GM12865 (cell line): ENCODE measurements at regions not wholly inside any gene's neighbourhood (a gene's known extent, or its start where the extent isn't known, plus 50 kb on each side); places are given as distances from the start of the nearest gene placed in this dataset.
"Not testable (repeated sequence)": the region's sequence is repeated elsewhere in the genome, so short reads cannot be mapped to it uniquely, and the experiment has no call there.

ENCODE experiments used
- DNase-seq: peaks from one replicate; pipeline ENCODE4 v3.0.0; 2010; ENCODE audit warnings: low read depth
- H3K4me3 ChIP-seq: 2 replicates; pipeline ENCODE4 v1.5.1; 2011; ENCODE audit warnings: mild to moderate bottlenecking, low read depth, low read length, control low read depth
- TF ChIP-seq, protein P1 (sequence below): IDR thresholded peaks from 2 replicates; pipeline ENCODE4 v1.5.1; 2011; ENCODE audit warnings: low read length, control low read depth, low read depth, inconsistent platforms; ENCODE audit not compliant: insufficient read depth; ENCODE audit errors: missing control alignments

GRCh38 chr2:31813016-31813415 lies 197.8 kb downstream of the MEMO1 start:
- no peak for DNase-seq
- no peak overlapping the region for H3K4me3 ChIP-seq
- TF ChIP-seq, protein P1, sequence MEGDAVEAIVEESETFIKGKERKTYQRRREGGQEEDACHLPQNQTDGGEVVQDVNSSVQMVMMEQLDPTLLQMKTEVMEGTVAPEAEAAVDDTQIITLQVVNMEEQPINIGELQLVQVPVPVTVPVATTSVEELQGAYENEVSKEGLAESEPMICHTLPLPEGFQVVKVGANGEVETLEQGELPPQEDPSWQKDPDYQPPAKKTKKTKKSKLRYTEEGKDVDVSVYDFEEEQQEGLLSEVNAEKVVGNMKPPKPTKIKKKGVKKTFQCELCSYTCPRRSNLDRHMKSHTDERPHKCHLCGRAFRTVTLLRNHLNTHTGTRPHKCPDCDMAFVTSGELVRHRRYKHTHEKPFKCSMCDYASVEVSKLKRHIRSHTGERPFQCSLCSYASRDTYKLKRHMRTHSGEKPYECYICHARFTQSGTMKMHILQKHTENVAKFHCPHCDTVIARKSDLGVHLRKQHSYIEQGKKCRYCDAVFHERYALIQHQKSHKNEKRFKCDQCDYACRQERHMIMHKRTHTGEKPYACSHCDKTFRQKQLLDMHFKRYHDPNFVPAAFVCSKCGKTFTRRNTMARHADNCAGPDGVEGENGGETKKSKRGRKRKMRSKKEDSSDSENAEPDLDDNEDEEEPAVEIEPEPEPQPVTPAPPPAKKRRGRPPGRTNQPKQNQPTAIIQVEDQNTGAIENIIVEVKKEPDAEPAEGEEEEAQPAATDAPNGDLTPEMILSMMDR = no peak

DNA sequence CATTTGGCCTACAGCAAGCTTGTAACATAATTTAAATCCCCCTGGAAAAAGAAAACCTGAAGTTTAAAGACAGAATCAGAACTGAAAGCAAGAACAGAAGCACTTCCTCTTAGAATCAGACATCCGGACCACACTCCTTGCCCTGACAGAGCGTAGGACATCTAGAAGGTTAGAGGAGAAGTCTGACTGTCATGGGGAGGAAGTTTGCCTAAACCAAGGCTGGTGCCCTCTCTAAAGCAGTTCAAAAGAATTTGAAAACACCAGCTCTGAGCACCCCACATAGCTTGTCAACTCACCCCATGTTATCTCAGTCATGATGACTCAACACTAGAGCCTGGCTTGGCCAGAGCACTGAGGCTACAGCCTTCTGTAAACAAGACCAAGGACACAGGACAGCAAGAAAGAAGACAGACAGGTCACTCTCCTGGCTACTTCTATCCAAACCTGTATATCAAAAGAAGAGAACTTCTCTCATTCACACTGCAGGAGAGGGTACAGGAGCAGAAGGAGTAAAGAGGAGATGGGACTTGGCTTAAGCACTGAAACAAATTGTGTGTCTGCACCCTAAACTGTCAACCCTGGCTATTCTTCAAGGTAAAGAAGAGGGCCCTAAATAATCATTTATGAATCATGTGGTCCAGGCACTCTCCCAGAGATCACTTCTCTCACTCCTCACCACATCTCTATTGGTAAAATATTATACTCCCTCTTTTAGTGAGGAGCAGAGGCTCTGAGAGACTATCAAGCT lies 198.6 kb downstream of the MEMO1 start:
- TF ChIP-seq, protein P1 = no peak
- H3K4me3 ChIP-seq = no peak overlapping the region
- peak; percentile 87 for DNase-seq

DNA sequence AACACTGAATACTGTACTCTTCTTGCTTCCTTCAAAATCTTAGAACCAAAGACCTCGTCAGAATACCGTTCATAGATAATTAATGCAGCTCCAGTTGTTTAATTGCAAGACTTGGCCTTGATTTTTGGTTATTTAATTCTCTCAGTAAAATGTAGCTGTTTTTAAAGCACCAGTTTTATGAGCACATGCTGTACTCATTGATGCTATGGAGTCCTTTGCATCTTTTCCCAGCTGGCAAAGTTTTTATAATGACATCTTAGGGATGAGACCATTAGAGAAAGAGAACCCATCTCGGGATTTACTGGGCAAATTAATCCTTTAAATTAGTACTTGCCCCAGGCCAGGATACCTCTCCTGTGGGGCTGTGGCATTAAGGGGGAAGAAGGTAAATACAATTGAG lies 199.3 kb downstream of the MEMO1 start:
- TF ChIP-seq, protein P1 = no peak
- no peak overlapping the region for H3K4me3 ChIP-seq
- no peak for DNase-seq

GRCh38 chr2:31810200-31810917 lies 200.4 kb downstream of the MEMO1 start:
- TF ChIP-seq, protein P1 = no peak
- no peak for DNase-seq
- H3K4me3 ChIP-seq = no peak overlapping the region

- TF ChIP-seq, protein P1 = no peak
- H3K4me3 ChIP-seq = no peak overlapping the region
- DNase-seq = no peak
Observed at GRCh38 chr2:31805688-31806087, 205.1 kb downstream of the MEMO1 start.

DNA sequence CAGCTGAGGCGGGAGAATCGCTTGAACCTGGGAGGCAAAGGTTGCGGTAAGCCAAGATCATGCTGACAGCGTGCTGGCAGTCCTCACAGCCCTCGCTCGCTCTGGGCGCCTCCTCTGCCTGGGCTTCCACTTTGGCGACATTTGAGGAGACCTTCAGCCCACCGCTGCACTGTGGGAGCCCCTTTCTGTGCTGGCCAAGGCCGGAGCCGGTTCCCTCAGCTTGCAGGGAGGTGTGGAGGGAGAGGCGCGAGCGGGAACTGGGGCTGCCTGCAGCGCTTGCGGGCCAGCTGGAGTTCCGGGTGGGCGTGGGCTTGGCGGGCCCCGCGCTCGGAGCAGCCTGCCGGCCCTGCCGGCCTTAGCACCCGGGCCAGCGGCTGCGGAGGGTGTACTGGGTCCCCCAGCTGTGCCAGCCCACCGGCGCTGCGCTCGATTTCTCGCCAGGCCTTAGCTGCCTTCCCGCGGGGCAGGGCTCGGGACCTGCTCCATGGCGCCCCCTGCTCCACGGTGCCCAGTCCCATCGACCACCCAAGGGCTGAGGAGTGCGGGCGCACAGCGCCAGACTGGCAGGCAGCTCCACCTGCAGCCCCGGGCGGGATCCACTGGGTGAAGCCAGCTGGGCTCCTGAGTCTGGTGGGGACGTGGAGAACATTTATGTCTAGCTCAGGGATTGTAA lies 207.2 kb downstream of the MEMO1 start:
- not testable (repeated sequence) for DNase-seq, H3K4me3 ChIP-seq

DNA sequence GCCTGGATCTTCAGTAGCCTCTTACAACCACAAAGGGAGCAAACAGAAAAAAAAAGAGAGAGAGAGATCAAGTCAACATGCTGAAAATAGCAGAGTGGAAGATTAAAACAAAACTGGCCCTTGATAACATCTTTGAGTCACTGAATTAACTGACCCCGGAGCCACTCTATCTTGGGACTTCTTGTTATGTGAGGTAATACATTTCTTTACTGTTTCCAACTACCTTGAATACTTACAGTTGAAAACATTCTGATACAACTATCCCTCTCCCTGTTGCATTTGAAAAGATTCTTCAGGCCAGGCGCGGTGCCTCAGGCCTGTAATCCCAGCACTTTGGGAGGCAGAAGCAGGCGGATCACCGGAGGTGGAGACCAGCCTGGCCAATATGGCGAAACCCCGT lies 208.1 kb downstream of the MEMO1 start:
- no peak for DNase-seq
- TF ChIP-seq, protein P1 = no peak
- H3K4me3 ChIP-seq = no peak overlapping the region

DNA sequence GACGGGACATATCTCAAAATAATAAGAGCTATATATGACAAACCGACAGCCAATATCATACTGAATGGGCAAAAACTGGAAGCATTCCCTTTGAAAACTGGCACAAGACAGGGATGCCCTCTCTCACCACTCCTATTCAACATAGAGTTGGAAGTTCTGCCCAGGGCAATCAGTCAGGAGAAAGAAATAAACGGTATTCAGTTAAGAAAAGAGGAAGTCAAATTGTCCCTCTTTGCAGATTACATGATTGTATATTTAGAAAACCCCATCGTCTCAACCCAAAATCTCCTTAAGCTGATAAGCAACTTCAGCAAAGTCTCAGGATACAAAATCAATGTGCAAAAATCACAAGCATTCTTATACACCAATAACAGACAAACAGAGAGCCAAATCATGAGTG lies 211.5 kb downstream of the MEMO1 start:
- not testable (repeated sequence) for H3K4me3 ChIP-seq, DNase-seq
